H1 (cell line): ENCODE measurements at regions not wholly inside any gene's neighbourhood (a gene's known extent, or its start where the extent isn't known, plus 50 kb on each side); places are given as distances from the start of the nearest gene placed in this dataset.

Experiments
- CTCF ChIA-PET: fragments of 300-600 bp; sonication (Branson Sonifier 250); formaldehyde crosslinking; loops from one replicate; lab custom pipeline; 2021; ENCODE audit not compliant: partially characterized antibody; lab: Charles Lee
- POLR2A ChIA-PET: fragments of 300-600 bp; sonication (Branson Sonifier 250); formaldehyde crosslinking; loops from one replicate; lab custom pipeline; 2021; ENCODE audit warnings: inconsistent platforms; ENCODE audit not compliant: partially characterized antibody; lab: Charles Lee
- DNase-seq, 2 experiments: peaks; one replicate each; pipeline versions ENCODE4 v3.0.0 to v3.0.0-alpha.2; 2010 to 2022; ENCODE audit warnings: low spot score in 2 of 2, low read depth in 1 of 2, mixed read lengths in 1 of 2
- FAIRE-seq: peaks from 2 replicates; lab custom pipeline; 2011; peaks lifted over from hg19 to GRCh38; lab: Jason Lieb, UNC
- H2AFZ ChIP-seq: 2 replicates; pipeline ENCODE4 v1.8.1; 2012; ENCODE audit warnings: low read length, inconsistent platforms
- H2AK5ac ChIP-seq: 2 replicates; pipeline ENCODE4 v1.6.1; 2013; ENCODE audit warnings: low read depth, low read length
- H2BK120ac ChIP-seq: replicated peaks from 2 replicates; pipeline ENCODE3; 2013; ENCODE audit warnings: low read depth, low read length, inconsistent platforms
- H2BK12ac ChIP-seq: 2 replicates; pipeline ENCODE4 v1.6.1; 2013; ENCODE audit warnings: low read depth, low read length
- H2BK15ac ChIP-seq: 2 replicates; pipeline ENCODE4 v1.6.1; 2013; ENCODE audit warnings: low read length
- H2BK20ac ChIP-seq: 2 replicates; pipeline ENCODE4 v1.6.1; 2013; ENCODE audit warnings: low read length
- H2BK5ac ChIP-seq: 2 replicates; pipeline ENCODE4 v1.6.1; 2013; ENCODE audit warnings: low read depth, low read length
- H3K14ac ChIP-seq: 2 replicates; pipeline ENCODE4 v1.6.1; 2013; ENCODE audit warnings: inconsistent platforms; ENCODE audit not compliant: insufficient read length
- H3K18ac ChIP-seq: 2 replicates; pipeline ENCODE4 v1.6.1; 2013; ENCODE audit warnings: low read length; ENCODE audit errors: extremely low read depth
- H3K23ac ChIP-seq: 2 replicates; pipeline ENCODE4 v1.6.1; 2013; ENCODE audit warnings: inconsistent platforms; ENCODE audit not compliant: insufficient read length
- H3K23me2 ChIP-seq: 2 replicates; pipeline ENCODE4 v1.6.1; 2013; ENCODE audit warnings: low read depth, low read length
- H3K27ac ChIP-seq: 2 replicates; pipeline ENCODE4 v1.6.1; 2011; ENCODE audit warnings: low read depth, low read length, inconsistent platforms
- H3K27me3 ChIP-seq, 4 experiments: replicated peaks in 1 of 4; 1 replicate in 1 of 4; 2 replicates in 3 of 4; pipeline versions ENCODE4 v1.6.1 to v1.8.1; 2011 to 2013; ENCODE audit warnings: low read length in 3 of 4, mild to moderate bottlenecking in 3 of 4, inconsistent platforms in 2 of 4, mixed read lengths in 2 of 4, moderate library complexity in 1 of 4; ENCODE audit not compliant: control insufficient read depth in 3 of 4, insufficient read depth in 3 of 4; ENCODE audit errors: extremely low read depth in 1 of 4
- H3K36me3 ChIP-seq, 4 experiments: 2 replicates each; pipeline versions ENCODE4 v1.6.1 to v1.8.1; 2011 to 2013; ENCODE audit warnings: mild to moderate bottlenecking in 4 of 4, low read length in 3 of 4, moderate library complexity in 2 of 4, control low read depth in 1 of 4, inconsistent platforms in 1 of 4; ENCODE audit not compliant: insufficient read depth in 4 of 4, control insufficient read depth in 2 of 4
- H3K4ac ChIP-seq: replicated peaks from 2 replicates; pipeline ENCODE3; 2013; ENCODE audit warnings: low read length, low read depth, mixed read lengths, inconsistent platforms; ENCODE audit not compliant: insufficient read length
- H3K4me1 ChIP-seq, 4 experiments: replicated peaks in 1 of 4; 1 replicate in 1 of 4; 2 replicates in 3 of 4; pipeline versions ENCODE4 v1.6.1 to v1.8.1; 2011 to 2013; ENCODE audit warnings: low read length in 3 of 4, inconsistent platforms in 2 of 4, mixed read lengths in 1 of 4; ENCODE audit not compliant: insufficient read depth in 4 of 4, control insufficient read depth in 3 of 4
- H3K4me2 ChIP-seq, 2 experiments: 2 replicates each; pipeline versions ENCODE4 v1.6.1 to v1.8.1; 2011 to 2013; ENCODE audit warnings: low read depth in 2 of 2, low read length in 2 of 2, control low read depth in 1 of 2, inconsistent platforms in 1 of 2, mild to moderate bottlenecking in 1 of 2; ENCODE audit not compliant: insufficient read depth in 1 of 2
- H3K4me3 ChIP-seq, 4 experiments: fragments of 200-600, 300-600 bp in 1 of 4; sonication (generic), shearing (Covaris generic), sonication (Bioruptor Twin) in 1 of 4; 2 replicates each; pipeline versions ENCODE4 v1.5.1 to v1.8.1; 2011 to 2016; ENCODE audit warnings: low read length in 4 of 4, low read depth in 3 of 4, control low read depth in 2 of 4, inconsistent platforms in 2 of 4, mild to moderate bottlenecking in 2 of 4, mixed read lengths in 1 of 4, moderate library complexity in 1 of 4; ENCODE audit not compliant: insufficient read depth in 2 of 4; ENCODE audit errors: extremely low read depth in 1 of 4
- H3K56ac ChIP-seq: replicated peaks from 2 replicates; pipeline ENCODE3; 2013; ENCODE audit warnings: low read depth, mild to moderate bottlenecking, mixed read lengths, low read length, inconsistent platforms; ENCODE audit not compliant: insufficient read length
- H3K79me1 ChIP-seq: 2 replicates; pipeline ENCODE4 v1.6.1; 2013; ENCODE audit warnings: low read depth, low read length, control low read depth
- H3K79me2 ChIP-seq, 2 experiments: 2 replicates each; pipeline versions ENCODE4 v1.6.1 to v1.8.1; 2012 to 2013; ENCODE audit warnings: low read length in 2 of 2, mild to moderate bottlenecking in 2 of 2, inconsistent platforms in 1 of 2; ENCODE audit not compliant: insufficient read depth in 2 of 2, control insufficient read depth in 1 of 2
- H3K9ac ChIP-seq, 4 experiments: replicated peaks in 1 of 4; 1 replicate in 1 of 4; 2 replicates in 3 of 4; pipeline versions ENCODE4 v1.6.1 to v1.8.1; 2011 to 2013; ENCODE audit warnings: low read depth in 3 of 4, low read length in 3 of 4, control low read depth in 2 of 4, mild to moderate bottlenecking in 2 of 4, moderate library complexity in 2 of 4, inconsistent platforms in 1 of 4; ENCODE audit errors: extremely low read depth in 1 of 4
- H3K9me3 ChIP-seq, 2 experiments: 2 replicates each; pipeline versions ENCODE4 v1.6.1 to v1.8.1; 2012 to 2013; ENCODE audit warnings: mild to moderate bottlenecking in 2 of 2, moderate library complexity in 2 of 2, control low read depth in 1 of 2, inconsistent platforms in 1 of 2, low read depth in 1 of 2, low read length in 1 of 2, mixed read lengths in 1 of 2; ENCODE audit not compliant: insufficient read depth in 2 of 2
- H4K20me1 ChIP-seq, 2 experiments: replicated peaks in 1 of 2; 2 replicates each; pipeline versions ENCODE3 to v1.8.1; 2011 to 2013; ENCODE audit warnings: inconsistent platforms in 2 of 2, low read length in 2 of 2, mild to moderate bottlenecking in 1 of 2; ENCODE audit not compliant: insufficient read depth in 2 of 2, control insufficient read depth in 1 of 2
- H4K5ac ChIP-seq: 2 replicates; pipeline ENCODE4 v1.6.1; 2013; ENCODE audit warnings: low read length, low read depth, mixed read lengths, inconsistent platforms; ENCODE audit not compliant: insufficient read length
- H4K8ac ChIP-seq: 2 replicates; pipeline ENCODE4 v1.8.0; 2013; ENCODE audit warnings: mild to moderate bottlenecking, moderate library complexity, low read length, inconsistent platforms; ENCODE audit not compliant: insufficient read depth; ENCODE audit errors: extremely low read depth
- H4K91ac ChIP-seq: replicated peaks from 2 replicates; pipeline ENCODE3; 2013; ENCODE audit warnings: low read length, mixed read lengths, inconsistent platforms; ENCODE audit not compliant: insufficient read length
- EP300 ChIP-seq, 2 experiments: IDR thresholded peaks; 1 replicate in 1 of 2; 2 replicates in 1 of 2; pipeline ENCODE4 v1.6.1; 2011 to 2012; ENCODE audit warnings: low read depth in 2 of 2, low read length in 2 of 2, mild to moderate bottlenecking in 2 of 2, borderline replicate concordance in 1 of 2, inconsistent platforms in 1 of 2, moderate library complexity in 1 of 2
- HDAC6 ChIP-seq: IDR thresholded peaks from one replicate; pipeline ENCODE4 v1.7.1; 2012; ENCODE audit warnings: low read depth, mild to moderate bottlenecking, inconsistent platforms, low read length, moderate library complexity
- JUN ChIP-seq: IDR thresholded peaks from 2 replicates; pipeline ENCODE4 v1.6.1; 2011; ENCODE audit warnings: low read depth, mild to moderate bottlenecking, improper control_type of control experiment, low read length
- MAFK ChIP-seq: IDR thresholded peaks from 2 replicates; pipeline ENCODE4 v1.6.1; 2012; ENCODE audit warnings: low read depth, mild to moderate bottlenecking, improper control_type of control experiment, low read length
- NRF1 ChIP-seq: IDR thresholded peaks from 2 replicates; pipeline ENCODE4 v1.6.1; 2011; ENCODE audit warnings: mild to moderate bottlenecking, low read depth, low read length, improper control_type of control experiment
- PHF8 ChIP-seq: fragments of 200-600 bp; sonication (generic); conservative IDR thresholded peaks from 2 replicates; pipeline ENCODE4 v1.7.1; 2012; ENCODE audit warnings: low read depth, mild to moderate bottlenecking, inconsistent platforms, low read length, moderate library complexity
- SRF ChIP-seq: IDR thresholded peaks from 2 replicates; pipeline ENCODE4 v1.6.1; 2011; ENCODE audit warnings: mild to moderate bottlenecking, low read depth, low read length, moderate library complexity
- WGBS, 2 experiments: shearing (Covaris generic) in 1 of 2; methylation state at CpG; one replicate each; pipeline versions ENCODE4 v1.1.6 to v1.1.7; 2013 to 2015; ENCODE audit warnings: low lambda C conversion rate in 2 of 2, mixed read lengths in 2 of 2, inconsistent platforms in 1 of 2, low coverage in 1 of 2, missing lambda C conversion rate in 1 of 2; ENCODE audit not compliant: insufficient replicate concordance in 2 of 2, insufficient coverage in 1 of 2, insufficient read length in 1 of 2; ENCODE audit errors: extremely low coverage in 1 of 2, missing lambda C conversion rate in 1 of 2; 5-methylcytosine and 5-hydroxymethylcytosine counted together

GRCh38 chr3:187833799-187834578 is 88.7 kb upstream of the BCL6 start:
- Histone ChIP-seq H3K79me1 (no peaks in the 10 kb centered on the region), H2AK5ac (no peak overlapping the region), H3K4ac (no peak overlapping the region), H3K79me2 (no peaks in the 10 kb centered on the region), H3K27ac (no peak overlapping the region), H3K9me3 (no peaks in the 10 kb centered on the region), H2BK12ac (no peak overlapping the region), H3K27me3 (no peaks in the 10 kb centered on the region), H2AFZ (no peak overlapping the region), H2BK120ac (no peak overlapping the region), H4K5ac (no peak overlapping the region), H3K18ac (no peak overlapping the region), H3K4me2 (no peak overlapping the region), H3K23me2 (no peaks in the 10 kb centered on the region; the same call in 1 of the 2 replicates), H3K36me3 (no peaks in the 10 kb centered on the region), H4K8ac (peak overlapping the region; percentile 1; the same call in 1 of the 2 replicates), H4K20me1 (no peaks in the 10 kb centered on the region), H2BK20ac (no peak overlapping the region), H3K4me1 (no peaks in the 10 kb centered on the region), H4K91ac (no peak overlapping the region), H2BK15ac (no peak overlapping the region), H3K23ac (no peak overlapping the region), H2BK5ac (no peak overlapping the region), H3K4me3 (no peak overlapping the region), H3K56ac (no peak overlapping the region), H3K14ac (no peak overlapping the region), H3K9ac (no peak overlapping the region)
- ChIA-PET POLR2A (no interaction called here), CTCF (no interaction called here)
- 86% methylated on average over 8 of the region's 9 CpGs; no CpG with 5 or more reads in 1 of the 2 experiments for WGBS, 2 experiments
- TF ChIP-seq JUN (no peak), NRF1 (no peak), PHF8 (no peak), EP300 (IDR thresholded peaks at IDR 0.05; ENCODE audit: borderline replicate concordance in 1 of 2, low read depth in 2 of 2, low read length in 2 of 2) (no peak), HDAC6 (no peak), MAFK (no peak), SRF (no peak)
- DNase-seq (peak in 1 of 2 experiments; percentile 30), FAIRE-seq (no peak)
